Endothelial cell (in vitro differentiated cells): ENCODE measurements at regions not wholly inside any gene's neighbourhood (a gene's known extent, or its start where the extent isn't known, plus 50 kb on each side); places are given as distances from the start of the nearest gene placed in this dataset.

Source experiments
- DNase-seq: peaks from one replicate; pipeline ENCODE4 v3.0.0; 2021; ENCODE audit warnings: low spot score
- H3K27ac Mint-ChIP-seq: one replicate; pipeline ENCODE4 v1.8.0; 2021; ENCODE audit warnings: mixed read lengths, inconsistent platforms; ENCODE audit not compliant: unreplicated experiment
- H3K27me3 Mint-ChIP-seq: one replicate; pipeline ENCODE4 v1.8.0; 2021; ENCODE audit warnings: mild to moderate bottlenecking, moderate library complexity, mixed read lengths, inconsistent platforms; ENCODE audit not compliant: unreplicated experiment
- H3K36me3 Mint-ChIP-seq: one replicate; pipeline ENCODE4 v1.8.0; 2021; ENCODE audit warnings: mild to moderate bottlenecking, low read depth, mixed read lengths, inconsistent platforms; ENCODE audit not compliant: unreplicated experiment
- H3K4me1 Mint-ChIP-seq: one replicate; pipeline ENCODE4 v1.8.0; 2021; ENCODE audit warnings: mild to moderate bottlenecking, mixed read lengths, inconsistent platforms; ENCODE audit not compliant: unreplicated experiment
- H3K4me3 Mint-ChIP-seq: one replicate; pipeline ENCODE4 v1.8.0; 2021; ENCODE audit warnings: mild to moderate bottlenecking, mixed read lengths, inconsistent platforms; ENCODE audit not compliant: unreplicated experiment
- H3K9me3 Mint-ChIP-seq: one replicate; pipeline ENCODE4 v1.8.0; 2021; ENCODE audit warnings: mixed read lengths, inconsistent platforms; ENCODE audit not compliant: unreplicated experiment
- TF ChIP-seq, protein P1 (sequence below): fragments of 200-600 bp; sonication (generic); IDR thresholded peaks from one replicate; pipeline ENCODE4 v1.5.0; 2021; ENCODE audit warnings: antibody characterized with exemption; ENCODE audit not compliant: unreplicated experiment

DNA sequence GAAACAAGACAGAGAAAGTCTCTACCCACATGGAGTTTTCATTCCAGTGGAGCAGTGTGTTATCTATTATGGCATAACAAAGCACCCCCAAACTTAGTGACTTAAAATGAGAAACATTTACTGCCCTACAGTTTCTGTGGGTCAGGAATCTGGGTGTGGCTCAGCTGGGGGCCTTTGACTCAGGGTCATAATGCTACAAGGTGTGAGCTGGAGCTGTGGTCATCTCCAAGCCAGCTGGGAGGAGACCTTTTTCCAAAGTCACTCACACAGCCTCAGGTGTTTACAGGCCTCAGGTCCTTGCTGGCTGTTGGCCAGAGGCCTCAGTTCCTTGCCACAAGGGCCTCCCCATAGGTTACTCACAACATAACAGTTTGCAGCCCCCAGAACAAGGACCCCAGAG is 169.2 kb downstream of the ETAA1 start:
- TF ChIP-seq, protein P1, sequence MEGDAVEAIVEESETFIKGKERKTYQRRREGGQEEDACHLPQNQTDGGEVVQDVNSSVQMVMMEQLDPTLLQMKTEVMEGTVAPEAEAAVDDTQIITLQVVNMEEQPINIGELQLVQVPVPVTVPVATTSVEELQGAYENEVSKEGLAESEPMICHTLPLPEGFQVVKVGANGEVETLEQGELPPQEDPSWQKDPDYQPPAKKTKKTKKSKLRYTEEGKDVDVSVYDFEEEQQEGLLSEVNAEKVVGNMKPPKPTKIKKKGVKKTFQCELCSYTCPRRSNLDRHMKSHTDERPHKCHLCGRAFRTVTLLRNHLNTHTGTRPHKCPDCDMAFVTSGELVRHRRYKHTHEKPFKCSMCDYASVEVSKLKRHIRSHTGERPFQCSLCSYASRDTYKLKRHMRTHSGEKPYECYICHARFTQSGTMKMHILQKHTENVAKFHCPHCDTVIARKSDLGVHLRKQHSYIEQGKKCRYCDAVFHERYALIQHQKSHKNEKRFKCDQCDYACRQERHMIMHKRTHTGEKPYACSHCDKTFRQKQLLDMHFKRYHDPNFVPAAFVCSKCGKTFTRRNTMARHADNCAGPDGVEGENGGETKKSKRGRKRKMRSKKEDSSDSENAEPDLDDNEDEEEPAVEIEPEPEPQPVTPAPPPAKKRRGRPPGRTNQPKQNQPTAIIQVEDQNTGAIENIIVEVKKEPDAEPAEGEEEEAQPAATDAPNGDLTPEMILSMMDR, result no peak
- Mint-ChIP-seq H3K4me1 (no peaks in the 10 kb centered on the region), H3K9me3 (no peaks in the 10 kb centered on the region), H3K27me3 (peaks cover 7% of the 10 kb centered on the region), H3K27ac (no peak overlapping the region), H3K36me3 (peaks cover 10% of the 10 kb centered on the region), H3K4me3 (no peak overlapping the region)
- DNase-seq, result no peak

- Mint-ChIP-seq H3K36me3 (peaks cover 10% of the 10 kb centered on the region), H3K4me3 (no peak overlapping the region), H3K27ac (no peak overlapping the region), H3K27me3 (peaks cover 7% of the 10 kb centered on the region), H3K9me3 (no peaks in the 10 kb centered on the region), H3K4me1 (no peaks in the 10 kb centered on the region)
- TF ChIP-seq, protein P1, result no peak
- DNase-seq, result no peak
These were observed 170.0 kb downstream of the ETAA1 start for GRCh38 chr2:67566958-67567635.

- H3K27me3 Mint-ChIP-seq, result peaks cover 7% of the 10 kb centered on the region
- no peaks in the 10 kb centered on the region for H3K4me1 Mint-ChIP-seq
- no peak for DNase-seq
- H3K9me3 Mint-ChIP-seq, result no peaks in the 10 kb centered on the region
- H3K36me3 Mint-ChIP-seq, result peaks cover 7% of the 10 kb centered on the region
- TF ChIP-seq, protein P1, result no peak
- no peak overlapping the region for H3K27ac Mint-ChIP-seq
- no peak overlapping the region for H3K4me3 Mint-ChIP-seq
These were observed 170.8 kb downstream of the ETAA1 start for GRCh38 chr2:67567886-67568285.

GRCh38 chr2:67570611-67571010 is 173.5 kb downstream of the ETAA1 start:
- Mint-ChIP-seq H3K27me3 (peaks cover 7% of the 10 kb centered on the region), H3K4me3 (no peak overlapping the region), H3K9me3 (no peaks in the 10 kb centered on the region), H3K36me3 (peaks cover 5% of the 10 kb centered on the region), H3K4me1 (no peaks in the 10 kb centered on the region), H3K27ac (no peak overlapping the region)
- TF ChIP-seq, protein P1, result no peak
- no peak for DNase-seq

DNA sequence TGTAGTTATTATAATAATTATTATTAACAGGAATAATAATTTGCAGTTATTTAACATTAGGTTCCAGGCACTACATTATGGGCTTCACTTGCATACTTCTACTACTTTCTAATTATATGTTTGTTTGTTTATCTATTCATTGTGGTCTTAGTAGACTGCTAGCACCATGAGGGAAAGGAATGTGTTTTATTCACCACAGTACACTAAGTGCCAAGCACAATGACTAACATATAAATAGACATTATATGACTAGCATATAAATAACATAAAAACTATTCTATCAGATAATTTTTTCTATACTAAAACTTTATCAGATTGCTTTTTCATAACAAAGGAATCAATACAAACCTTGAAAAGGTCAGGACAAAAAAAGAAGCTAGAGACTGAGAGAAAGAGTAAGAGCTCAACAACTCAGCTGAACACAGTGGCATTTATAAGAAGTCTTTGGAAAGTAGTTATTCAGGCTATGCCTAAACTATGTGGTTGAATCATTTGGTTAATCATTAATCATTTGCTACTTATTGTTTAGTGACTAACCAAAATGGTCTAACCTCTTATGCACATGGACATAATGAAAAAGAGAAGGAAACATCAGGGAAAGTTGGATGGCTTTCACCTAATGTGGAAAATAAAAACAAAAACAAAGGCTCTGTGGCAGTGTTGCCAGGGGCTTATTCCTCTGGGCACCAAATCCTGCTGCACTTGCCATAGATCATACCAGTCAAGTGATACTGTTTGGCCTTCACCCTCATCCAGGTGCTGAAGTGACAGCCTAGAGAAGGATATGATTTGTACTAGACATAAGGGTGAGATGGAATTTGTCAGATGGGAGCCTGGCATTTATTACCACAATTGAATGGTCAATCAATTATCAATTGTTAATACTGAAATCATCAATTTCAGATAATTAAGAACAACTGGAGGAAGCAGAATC is 174.9 kb downstream of the ETAA1 start:
- Mint-ChIP-seq H3K36me3 (no peaks in the 10 kb centered on the region), H3K4me3 (no peak overlapping the region), H3K9me3 (no peaks in the 10 kb centered on the region), H3K27ac (no peak overlapping the region), H3K27me3 (no peaks in the 10 kb centered on the region), H3K4me1 (no peaks in the 10 kb centered on the region)
- TF ChIP-seq, protein P1, result no peak
- DNase-seq, result no peak
